PC-3 (cell line): ENCODE measurements at regions not wholly inside any gene's neighbourhood (a gene's known extent, or its start where the extent isn't known, plus 50 kb on each side); places are given as distances from the start of the nearest gene placed in this dataset.

Source experiments
- ATAC-seq: fragments of 200-7000 bp; cut with Tn5 transposase; 2 replicates; pipeline ENCODE4 v1.9.1; 2020; ENCODE audit warnings: mild to moderate bottlenecking, moderate library complexity
- BruUV-seq: library from RNA; stranded (reverse); fragments of 400-500 nt; replicated peaks from 2 replicates; lab custom pipeline; 2021; lab: Mats Ljungman, UMichigan
- CTCF ChIA-PET: fragments of 300-600 bp; sonication (Branson Sonifier 250); formaldehyde crosslinking; loops from one replicate; lab custom pipeline; 2022; ENCODE audit warnings: antibody characterized with exemption; lab: Charles Lee
- POLR2A ChIA-PET: fragments of 300-600 bp; sonication (Branson Sonifier 250); formaldehyde crosslinking; loops from one replicate; lab custom pipeline; 2022; ENCODE audit warnings: antibody characterized with exemption; ENCODE audit not compliant: unreplicated experiment; lab: Charles Lee
- DNase-seq: peaks from one replicate; pipeline ENCODE4 v3.0.0-alpha.2; 2015
- H2AFZ ChIP-seq: fragments of 300-600 bp; sonication (generic); 2 replicates; pipeline ENCODE4 v1.6.0; 2016; ENCODE audit warnings: antibody characterized with exemption, low read length
- H3F3A ChIP-seq: fragments of 300-600 bp; sonication (generic); one replicate; pipeline ENCODE4 v1.6.0; 2017; ENCODE audit warnings: antibody characterized with exemption, low read length, control low read depth, mild to moderate bottlenecking; ENCODE audit not compliant: unreplicated experiment
- H3K27ac ChIP-seq: fragments of 300-600 bp; sonication (generic); 2 replicates; pipeline ENCODE4 v1.5.1; 2016; ENCODE audit warnings: mild to moderate bottlenecking, low read length
- H3K27me3 ChIP-seq: fragments of 300-600 bp; sonication (generic); 2 replicates; pipeline ENCODE4 v1.6.1; 2016; ENCODE audit warnings: low read length, mixed read lengths
- H3K36me3 ChIP-seq: fragments of 300-600 bp; sonication (generic); 2 replicates; pipeline ENCODE4 v1.6.1; 2016; ENCODE audit warnings: low read depth, mixed run types, low read length, mixed read lengths
- H3K4me1 ChIP-seq: fragments of 300-600 bp; sonication (generic); 2 replicates; pipeline ENCODE4 v1.5.1; 2016; ENCODE audit warnings: low read length; ENCODE audit not compliant: insufficient read depth
- H3K4me2 ChIP-seq: fragments of 300-600 bp; sonication (generic); 2 replicates; pipeline ENCODE4 v1.6.0; 2016; ENCODE audit warnings: low read length
- H3K4me3 ChIP-seq: fragments of 300-600 bp; sonication (generic); 2 replicates; pipeline ENCODE4 v1.5.1; 2016; ENCODE audit warnings: mild to moderate bottlenecking, low read length, mixed read lengths
- H3K79me2 ChIP-seq: fragments of 300-600 bp; sonication (generic); 2 replicates; pipeline ENCODE4 v1.6.1; 2017; ENCODE audit warnings: low read length, mixed read lengths
- H3K9ac ChIP-seq: fragments of 300-600 bp; sonication (generic); 2 replicates; pipeline ENCODE4 v1.6.0; 2016; ENCODE audit warnings: mild to moderate bottlenecking, low read length
- H3K9me2 ChIP-seq: fragments of 300-600 bp; sonication (generic); replicated peaks from 2 replicates; pipeline ENCODE4 v1.6.1; 2016; ENCODE audit warnings: mixed run types, low read length, mixed read lengths
- H3K9me3 ChIP-seq: fragments of 300-600 bp; sonication (generic); 2 replicates; pipeline ENCODE4 v1.6.1; 2016; ENCODE audit warnings: low read length, mixed read lengths
- H4K20me1 ChIP-seq: fragments of 300-600 bp; sonication (generic); 2 replicates; pipeline ENCODE4 v1.6.1; 2016; ENCODE audit warnings: low read length, mixed read lengths
- CTCF ChIP-seq: fragments of 300-600 bp; sonication (generic); conservative IDR thresholded peaks from 2 replicates; pipeline ENCODE4 v1.5.1; 2017; ENCODE audit warnings: antibody characterized with exemption, low read depth, mild to moderate bottlenecking, low read length
- EZH2 ChIP-seq: fragments of 300-600 bp; sonication (generic); IDR thresholded peaks from one replicate; pipeline ENCODE4 v1.6.1; 2017; ENCODE audit warnings: antibody characterized with exemption, mild to moderate bottlenecking, low read length; ENCODE audit not compliant: unreplicated experiment
- EZH2phosphoT487 ChIP-seq: fragments of 300-600 bp; sonication (generic); IDR thresholded peaks from 2 replicates; pipeline ENCODE4 v1.6.1; 2018; ENCODE audit warnings: mild to moderate bottlenecking, antibody characterized with exemption, low read length, borderline replicate concordance
- intact Hi-C: fragments of 100-400 bp; cut with micrococcal nuclease; formaldehyde crosslinking; loops from 2 replicates; pipeline ENCODE4 v1.9.0; 2023

DNA sequence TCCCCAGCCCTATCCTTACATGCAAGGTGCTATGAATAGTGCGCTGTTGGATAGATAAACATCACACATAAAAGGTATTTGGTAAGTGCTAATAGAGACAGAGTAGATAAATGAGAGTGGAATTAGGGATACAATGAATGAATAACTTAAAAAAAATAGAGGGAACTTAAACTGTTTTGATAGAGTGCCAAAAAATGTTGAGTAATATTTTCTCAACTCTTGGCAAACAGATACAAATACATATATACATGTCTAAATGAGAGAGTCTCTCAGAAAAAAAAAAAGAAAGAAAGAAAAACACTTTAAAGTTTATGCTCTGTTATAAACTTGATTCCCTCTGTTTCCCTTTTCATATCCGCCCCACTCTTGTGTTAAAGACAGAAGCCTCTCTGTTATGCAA, 667.4 kb downstream of the ROBO2 start:
- intact Hi-C loops, result no loop called here
- POLR2A ChIA-PET, result no interaction called here
- TF ChIP-seq EZH2 (no peak), EZH2phosphoT487 (no peak), CTCF (no peak)
- Histone ChIP-seq H3K36me3 (no peaks in the 10 kb centered on the region), H3K4me2 (no peak overlapping the region), H3K9ac (no peak overlapping the region), H3K27me3 (no peaks in the 10 kb centered on the region), H3K9me2 (no peaks in the 10 kb centered on the region), H3K4me1 (0 out of 2 replicates have a peak, but pooled peaks cover 4% of the 10 kb centered on the region), H3K27ac (no peak overlapping the region), H3K79me2 (no peaks in the 10 kb centered on the region), H3F3A (no peaks in the 10 kb centered on the region), H2AFZ (no peak overlapping the region), H3K4me3 (no peak overlapping the region), H3K9me3 (no peaks in the 10 kb centered on the region), H4K20me1 (no peaks in the 10 kb centered on the region)
- BruUV-seq, result no TSS peak
- DNase-seq, result peak; percentile 56
- CTCF ChIA-PET, result no interaction called here
- peak; percentile 33 for ATAC-seq

GRCh38 chr3:77709155-77709554, 669.3 kb downstream of the ROBO2 start:
- Histone ChIP-seq H3K79me2 (no peaks in the 10 kb centered on the region), H3K9ac (no peak overlapping the region), H3K27me3 (no peaks in the 10 kb centered on the region), H3K9me3 (no peaks in the 10 kb centered on the region), H3K27ac (no peak overlapping the region), H3K4me1 (0 out of 2 replicates have a peak, but pooled peaks cover 4% of the 10 kb centered on the region), H3K4me3 (no peak overlapping the region), H3K4me2 (no peak overlapping the region), H2AFZ (no peak overlapping the region), H4K20me1 (no peaks in the 10 kb centered on the region), H3K9me2 (no peaks in the 10 kb centered on the region), H3K36me3 (no peaks in the 10 kb centered on the region), H3F3A (no peaks in the 10 kb centered on the region)
- no TSS peak for BruUV-seq
- intact Hi-C loops, result no loop called here
- no peak for TF ChIP-seq EZH2phosphoT487
- no peak for TF ChIP-seq CTCF
- no peak for TF ChIP-seq EZH2
- POLR2A ChIA-PET, result interaction anchor here (0.5 kb wide), 1 partner anchor 297 kb away, joined by 4 read pairs; no protein-coding TSS in a partner anchor
- CTCF ChIA-PET, result no interaction called here
- ATAC-seq (no peak), DNase-seq (no peak)

DNA sequence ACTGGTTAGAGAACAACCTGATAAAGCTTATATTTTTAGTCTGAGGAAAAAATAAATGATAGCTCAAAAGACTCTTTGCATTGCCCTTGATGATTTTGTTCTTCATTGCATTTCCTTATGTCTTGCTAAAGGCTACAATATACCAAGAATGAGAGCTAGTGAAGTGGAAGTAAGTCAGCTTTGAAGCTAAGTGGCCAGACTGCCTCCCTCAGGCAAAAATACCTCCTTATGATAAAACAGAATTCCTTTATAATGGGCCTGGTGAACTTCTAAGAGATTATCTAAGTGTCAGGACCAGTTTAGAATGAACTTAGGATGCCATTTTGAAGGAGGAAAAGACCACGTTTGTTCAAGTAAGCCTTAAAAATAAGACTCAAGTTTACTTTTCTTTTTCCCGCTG, 678.4 kb downstream of the ROBO2 start:
- TF ChIP-seq CTCF (no peak), EZH2 (no peak), EZH2phosphoT487 (no peak)
- no peaks in the 10 kb centered on the region for H3F3A ChIP-seq
- H3K27me3 ChIP-seq, result no peaks in the 10 kb centered on the region
- H2AFZ ChIP-seq, result no peak overlapping the region
- ATAC-seq, result no peak
- CTCF ChIA-PET, result no interaction called here
- POLR2A ChIA-PET, result no interaction called here
- intact Hi-C loops, result no loop called here
- H3K9me2 ChIP-seq, result no peaks in the 10 kb centered on the region
- no peak overlapping the region for H3K27ac ChIP-seq
- H3K79me2 ChIP-seq, result no peaks in the 10 kb centered on the region
- no peaks in the 10 kb centered on the region for H4K20me1 ChIP-seq
- no TSS peak for BruUV-seq
- no peaks in the 10 kb centered on the region for H3K4me1 ChIP-seq
- H3K36me3 ChIP-seq, result no peaks in the 10 kb centered on the region
- H3K9me3 ChIP-seq, result no peaks in the 10 kb centered on the region
- H3K9ac ChIP-seq, result no peak overlapping the region
- H3K4me2 ChIP-seq, result no peak overlapping the region
- H3K4me3 ChIP-seq, result no peak overlapping the region
- DNase-seq, result no peak
